HCT116 (cell line): ENCODE measurements at regions not wholly inside any gene's neighbourhood (a gene's known extent, or its start where the extent isn't known, plus 50 kb on each side); places are given as distances from the start of the nearest gene placed in this dataset.

Experiments
- ATAC-seq: fragments of 200-7000 bp; cut with Tn5 transposase; 2 replicates; pipeline ENCODE4 v1.9.1; 2020; ENCODE audit warnings: mild to moderate bottlenecking, moderate library complexity
- BruUV-seq: library from RNA; stranded (reverse); fragments of 400-500 nt; replicated peaks from 2 replicates; lab custom pipeline; 2021; lab: Mats Ljungman, UMichigan
- CTCF ChIA-PET: fragments of 300-600 bp; sonication (Branson Sonifier 250); formaldehyde crosslinking; loops from one replicate; lab custom pipeline; 2021; ENCODE audit warnings: antibody characterized with exemption; lab: Charles Lee
- POLR2A ChIA-PET: fragments of 300-600, 350-600 bp; sonication (Branson Sonifier 250); formaldehyde crosslinking; loops from one replicate; lab custom pipeline; 2021; ENCODE audit warnings: antibody characterized with exemption; lab: Charles Lee
- RAD21 ChIA-PET, 2 experiments: fragments of 300-600 bp; sonication (Branson Sonifier 250); formaldehyde crosslinking; loops; one replicate each; lab custom pipeline; 2023; ENCODE audit warnings: low total read pairs in 2 of 2; ENCODE audit not compliant: uncharacterized antibody in 2 of 2, unreplicated experiment in 2 of 2, low non-redundant PET in 1 of 2; lab: Charles Lee
- DNase-seq: peaks from one replicate; pipeline ENCODE4 v3.0.0-alpha.2; 2010; ENCODE audit warnings: low read depth, low spot score
- H2AFZ ChIP-seq: fragments of 200-600 bp; shearing (Covaris generic), sonication (generic); 2 replicates; pipeline ENCODE4 v1.6.1; 2017; ENCODE audit warnings: low read depth, mixed run types, mixed read lengths, antibody characterized with exemption, low read length; ENCODE audit not compliant: poor library complexity, severe bottlenecking
- H3K27ac ChIP-seq: 2 replicates; pipeline ENCODE4 v1.5.1; 2012; ENCODE audit warnings: low read depth, low read length
- H3K27me3 ChIP-seq: fragments of 200-600 bp; sonication (generic); 2 replicates; pipeline ENCODE4 v1.6.1; 2016; ENCODE audit warnings: mixed run types, low read length, mixed read lengths; ENCODE audit not compliant: insufficient read depth
- H3K36me3 ChIP-seq, 2 experiments: fragments of 200-500 bp in 1 of 2; fragments of 200-600 bp in 1 of 2; sonication (Bioruptor generic) in 1 of 2; sonication (generic) in 1 of 2; 2 replicates each; pipeline versions ENCODE4 v1.5.1 to v1.6.1; 2014 to 2016; ENCODE audit warnings: low read length in 2 of 2, inconsistent platforms in 1 of 2, mixed read lengths in 1 of 2, mixed run types in 1 of 2; ENCODE audit not compliant: insufficient read depth in 2 of 2, control insufficient read depth in 1 of 2
- H3K4me1 ChIP-seq, 2 experiments: fragments of 200-600 bp in 1 of 2; sonication (generic) in 1 of 2; 2 replicates each; pipeline versions ENCODE4 v1.5.1 to v1.6.1; 2012 to 2017; ENCODE audit warnings: low read length in 2 of 2, inconsistent platforms in 1 of 2, mild to moderate bottlenecking in 1 of 2, mixed read lengths in 1 of 2, mixed run types in 1 of 2, moderate library complexity in 1 of 2; ENCODE audit not compliant: insufficient read depth in 2 of 2, control insufficient read depth in 1 of 2
- H3K4me2 ChIP-seq: fragments of 200-600 bp; sonication (generic); 2 replicates; pipeline ENCODE4 v1.6.1; 2017; ENCODE audit warnings: mixed run types, low read length, mixed read lengths
- H3K4me3 ChIP-seq, 2 experiments: fragments of 200-600 bp in 1 of 2; sonication (generic) in 1 of 2; replicated peaks in 1 of 2; 2 replicates each; pipeline ENCODE4 v1.5.1; 2011 to 2016; ENCODE audit warnings: low read length in 2 of 2, control low read depth in 1 of 2, low read depth in 1 of 2, mild to moderate bottlenecking in 1 of 2, mixed read lengths in 1 of 2, mixed run types in 1 of 2
- H3K79me2 ChIP-seq: fragments of 200-600 bp; sonication (generic); 2 replicates; pipeline ENCODE4 v1.6.1; 2017; ENCODE audit warnings: mild to moderate bottlenecking, mixed run types, low read length, moderate library complexity, mixed read lengths; ENCODE audit not compliant: insufficient read depth
- H3K9ac ChIP-seq: fragments of 200-600 bp; sonication (generic); 2 replicates; pipeline ENCODE4 v1.6.1; 2016; ENCODE audit warnings: low read length, mixed read lengths
- H3K9me2 ChIP-seq: fragments of 200-600 bp; sonication (generic), shearing (Covaris generic); 2 replicates; pipeline ENCODE4 v1.6.1; 2017; ENCODE audit warnings: mixed run types, mild to moderate bottlenecking, moderate library complexity; ENCODE audit not compliant: insufficient read depth
- H3K9me3 ChIP-seq, 2 experiments: fragments of 200-500 bp in 1 of 2; fragments of 200-600 bp in 1 of 2; sonication (Bioruptor generic) in 1 of 2; sonication (generic) in 1 of 2; 2 replicates each; pipeline ENCODE4 v1.6.1; 2014 to 2017; ENCODE audit warnings: low read length in 2 of 2, mixed read lengths in 2 of 2, inconsistent platforms in 1 of 2, low read depth in 1 of 2, mild to moderate bottlenecking in 1 of 2, mixed run types in 1 of 2, moderate library complexity in 1 of 2; ENCODE audit not compliant: control insufficient read depth in 1 of 2, insufficient read depth in 1 of 2
- H4K20me1 ChIP-seq: fragments of 200-600 bp; sonication (generic), shearing (Covaris generic); 2 replicates; pipeline ENCODE4 v1.6.1; 2017; ENCODE audit warnings: mixed run types, mild to moderate bottlenecking, moderate library complexity; ENCODE audit not compliant: insufficient read depth
- POLR2A ChIP-seq: IDR thresholded peaks from 2 replicates; pipeline ENCODE4 v1.7.0; 2011; ENCODE audit warnings: borderline replicate concordance; ENCODE audit not compliant: insufficient read depth, insufficient read length; ENCODE audit errors: extremely low read depth
- SP1 ChIP-seq: IDR thresholded peaks from 2 replicates; pipeline ENCODE4 v1.6.1; 2012; ENCODE audit warnings: low read depth
- ZNF274 ChIP-seq: fragments of 200-500 bp; sonication (Bioruptor generic); IDR thresholded peaks from 2 replicates; pipeline ENCODE4 v1.6.1; 2014; ENCODE audit warnings: mild to moderate bottlenecking, low read depth, low read length, inconsistent platforms
- intact Hi-C: fragments of 100-400 bp; cut with micrococcal nuclease; formaldehyde crosslinking; loops from 2 replicates; pipeline ENCODE4 v1.10.0; 2022

DNA sequence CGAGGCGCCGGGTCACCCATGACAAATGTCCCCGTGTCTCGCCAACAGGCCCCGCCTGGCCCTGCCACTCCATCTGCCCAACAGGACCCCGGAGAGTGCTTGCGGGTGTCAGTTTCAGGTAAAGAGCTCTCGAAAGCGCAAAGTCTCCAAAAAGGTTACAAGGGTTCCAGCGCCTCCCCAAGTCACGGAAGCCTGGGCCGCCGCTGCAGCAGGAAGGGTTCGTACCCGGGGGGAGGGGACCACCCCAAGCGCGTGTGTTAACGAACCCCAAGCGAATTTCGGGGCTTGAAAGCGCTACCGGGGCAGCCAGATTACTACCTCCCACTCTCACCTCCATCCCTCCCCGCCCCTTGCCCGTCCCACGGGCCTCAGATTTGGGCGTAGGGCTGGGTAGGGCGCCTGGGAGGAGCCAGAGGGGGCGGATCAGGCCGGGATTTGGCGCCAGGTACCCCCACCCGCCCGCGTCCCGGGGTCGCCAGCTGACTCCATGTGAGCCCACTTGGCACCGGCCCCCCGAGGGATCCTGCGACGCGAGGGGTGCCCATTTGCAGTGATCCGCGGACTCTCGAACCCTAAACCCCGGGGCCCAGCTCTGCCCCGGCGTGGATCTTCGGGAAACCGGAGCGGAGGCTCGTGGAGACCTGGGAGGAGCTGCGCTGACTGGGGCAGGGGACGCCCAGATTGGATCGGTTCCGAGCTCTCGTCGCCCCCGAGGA, 85.9 kb downstream of the NR2F2 start:
- no TSS peak for BruUV-seq
- CTCF ChIA-PET, result no interaction called here
- ATAC-seq, result no peak
- RAD21 ChIA-PET, result no interaction called here
- Histone ChIP-seq H3K27me3 (peaks cover 74% of the 10 kb centered on the region), H3K4me3 (no peak overlapping the region), H3K9ac (no peak overlapping the region), H2AFZ (no peak overlapping the region), H4K20me1 (peaks cover 4% of the 10 kb centered on the region; the same call in 1 of the 2 replicates), H3K4me1 (no peaks in the 10 kb centered on the region), H3K9me2 (no peaks in the 10 kb centered on the region), H3K4me2 (no peak overlapping the region), H3K79me2 (no peaks in the 10 kb centered on the region), H3K27ac (no peak overlapping the region), H3K9me3 (no peaks in the 10 kb centered on the region), H3K36me3 (no peaks in the 10 kb centered on the region)
- DNase-seq, result no peak
- TF ChIP-seq SP1 (no peak), POLR2A (no peak), ZNF274 (no peak)
- intact Hi-C loops, result no loop called here
- POLR2A ChIA-PET, result no interaction called here

DNA sequence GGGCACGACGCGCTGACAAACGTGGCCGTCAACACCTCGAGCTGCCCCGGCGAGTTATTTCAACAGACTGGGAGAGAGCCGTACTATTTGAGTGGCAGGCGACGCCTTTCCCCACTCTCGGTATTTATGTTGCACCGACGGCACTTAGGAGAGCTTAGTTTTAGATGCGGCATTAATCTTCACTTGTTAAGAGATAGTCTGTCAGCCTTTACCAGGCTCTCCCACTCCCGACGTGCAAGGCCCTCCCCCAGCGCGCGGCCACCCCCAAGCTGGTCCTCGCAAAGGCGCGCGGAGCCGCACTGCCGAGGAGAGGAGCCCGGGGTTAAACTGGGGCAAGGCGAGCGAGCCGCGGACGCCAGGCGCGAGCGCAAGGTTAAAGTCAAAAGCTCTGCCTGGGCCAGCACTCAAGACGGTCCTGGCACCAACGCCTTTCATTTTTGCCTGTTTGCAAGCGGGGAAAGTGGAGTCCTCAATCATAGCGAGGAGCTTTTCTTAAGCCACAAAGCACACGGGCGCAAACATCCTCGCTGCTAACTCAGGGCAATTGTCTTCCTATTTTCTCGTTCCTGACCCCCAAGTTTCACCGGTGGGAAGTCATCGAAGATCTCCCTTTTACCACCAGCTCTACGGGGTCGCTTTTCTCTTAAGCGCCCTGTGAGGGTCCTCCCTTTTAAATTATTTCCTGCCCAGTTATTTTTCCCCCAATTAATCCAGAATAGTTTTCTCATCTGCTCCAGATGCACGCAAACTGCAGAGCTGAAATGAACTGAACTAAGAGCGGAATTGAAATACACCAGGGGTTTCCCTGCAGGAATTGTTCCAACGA, 86.6 kb downstream of the NR2F2 start:
- intact Hi-C loops, result no loop called here
- BruUV-seq, result no TSS peak
- Histone ChIP-seq H2AFZ (no peak overlapping the region), H3K9me3 (no peaks in the 10 kb centered on the region), H3K27ac (no peak overlapping the region), H3K27me3 (peaks cover 74% of the 10 kb centered on the region), H3K9me2 (no peaks in the 10 kb centered on the region), H3K4me3 (no peak overlapping the region), H3K4me1 (no peaks in the 10 kb centered on the region), H3K9ac (no peak overlapping the region), H4K20me1 (no peaks in the 10 kb centered on the region), H3K4me2 (no peak overlapping the region), H3K36me3 (no peaks in the 10 kb centered on the region), H3K79me2 (no peaks in the 10 kb centered on the region)
- CTCF ChIA-PET, result no interaction called here
- ATAC-seq, result no peak
- no peak for DNase-seq
- TF ChIP-seq POLR2A, result no peak
- POLR2A ChIA-PET, result no interaction called here
- RAD21 ChIA-PET, result no interaction called here
